Astrocyte (in vitro differentiated cells and primary cell): ENCODE measurements at regions not wholly inside any gene's neighbourhood (a gene's known extent, or its start where the extent isn't known, plus 50 kb on each side); places are given as distances from the start of the nearest gene placed in this dataset.
"Not testable (repeated sequence)": the region's sequence is repeated elsewhere in the genome, so short reads cannot be mapped to it uniquely, and the experiment has no call there.

ENCODE experiments used
- EZH2 ChIP-seq: IDR thresholded peaks from 2 replicates; pipeline ENCODE4 v1.6.1; 2012; ENCODE audit warnings: mild to moderate bottlenecking, low read length, inconsistent platforms; ENCODE audit not compliant: insufficient read depth
- TF ChIP-seq, protein P1 (sequence below): IDR thresholded peaks from 2 replicates; pipeline ENCODE4 v1.5.1; 2011; ENCODE audit warnings: low read depth, mild to moderate bottlenecking, inconsistent platforms, low read length, moderate library complexity; ENCODE audit not compliant: insufficient read depth

DNA sequence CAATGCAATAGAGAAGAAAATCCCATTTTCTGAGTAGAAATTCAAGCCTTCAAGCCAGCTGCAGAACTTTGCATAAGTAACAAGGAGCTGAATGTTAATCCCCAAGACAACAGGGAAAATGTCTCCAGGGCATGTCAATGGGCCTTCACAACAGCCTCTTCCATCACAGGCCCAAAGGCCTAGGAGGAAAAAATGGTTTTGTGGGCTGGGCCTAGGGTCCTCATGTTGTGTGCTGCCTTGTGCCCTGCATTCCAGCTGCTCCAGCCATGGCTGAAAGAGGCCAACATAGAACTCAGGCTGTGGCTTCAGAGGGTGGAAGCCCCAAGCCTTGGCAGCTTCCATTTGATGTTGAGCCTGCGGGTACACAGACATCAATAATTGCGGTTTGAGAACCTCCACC lies 1208.8 kb downstream of the PLA2G4A start:
- not testable (repeated sequence) for TF ChIP-seq EZH2
- TF ChIP-seq, protein P1, sequence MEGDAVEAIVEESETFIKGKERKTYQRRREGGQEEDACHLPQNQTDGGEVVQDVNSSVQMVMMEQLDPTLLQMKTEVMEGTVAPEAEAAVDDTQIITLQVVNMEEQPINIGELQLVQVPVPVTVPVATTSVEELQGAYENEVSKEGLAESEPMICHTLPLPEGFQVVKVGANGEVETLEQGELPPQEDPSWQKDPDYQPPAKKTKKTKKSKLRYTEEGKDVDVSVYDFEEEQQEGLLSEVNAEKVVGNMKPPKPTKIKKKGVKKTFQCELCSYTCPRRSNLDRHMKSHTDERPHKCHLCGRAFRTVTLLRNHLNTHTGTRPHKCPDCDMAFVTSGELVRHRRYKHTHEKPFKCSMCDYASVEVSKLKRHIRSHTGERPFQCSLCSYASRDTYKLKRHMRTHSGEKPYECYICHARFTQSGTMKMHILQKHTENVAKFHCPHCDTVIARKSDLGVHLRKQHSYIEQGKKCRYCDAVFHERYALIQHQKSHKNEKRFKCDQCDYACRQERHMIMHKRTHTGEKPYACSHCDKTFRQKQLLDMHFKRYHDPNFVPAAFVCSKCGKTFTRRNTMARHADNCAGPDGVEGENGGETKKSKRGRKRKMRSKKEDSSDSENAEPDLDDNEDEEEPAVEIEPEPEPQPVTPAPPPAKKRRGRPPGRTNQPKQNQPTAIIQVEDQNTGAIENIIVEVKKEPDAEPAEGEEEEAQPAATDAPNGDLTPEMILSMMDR: not testable (repeated sequence)
